CD8-positive, alpha-beta memory T cell (primary cell): ENCODE measurements at regions not wholly inside any gene's neighbourhood (a gene's known extent, or its start where the extent isn't known, plus 50 kb on each side); places are given as distances from the start of the nearest gene placed in this dataset.
"Not testable (repeated sequence)": the region's sequence is repeated elsewhere in the genome, so short reads cannot be mapped to it uniquely, and the experiment has no call there.

Source experiments
- CTCF ChIA-PET: fragments of 350-600 bp; sonication (Branson Sonifier 250); formaldehyde crosslinking; loops from one replicate; lab custom pipeline; 2021; ENCODE audit warnings: antibody characterized with exemption; lab: Charles Lee
- POLR2A ChIA-PET: fragments of 350-600 bp; sonication (Branson Sonifier 250); formaldehyde crosslinking; loops from one replicate; lab custom pipeline; 2021; ENCODE audit warnings: antibody characterized with exemption; lab: Charles Lee
- DNase-seq, 5 donors: peaks; one replicate each; pipeline versions ENCODE4 v3.0.0 to v3.0.0-alpha.2; 2020 to 2022; ENCODE audit warnings: mixed read lengths in 1 of 5
- H3K27ac ChIP-seq: one replicate; pipeline ENCODE4 v1.7.0; 2013; ENCODE audit warnings: low read depth, mild to moderate bottlenecking, low read length, moderate library complexity
- H3K27me3 ChIP-seq: 2 replicates; pipeline ENCODE4 v1.7.0; 2013; ENCODE audit warnings: low read length, mild to moderate bottlenecking; ENCODE audit not compliant: insufficient read depth, poor library complexity, severe bottlenecking
- H3K36me3 ChIP-seq: 2 replicates; pipeline ENCODE4 v1.7.0; 2013; ENCODE audit warnings: mild to moderate bottlenecking, low read length, moderate library complexity; ENCODE audit not compliant: insufficient read depth
- H3K4me1 ChIP-seq: 2 replicates; pipeline ENCODE4 v1.7.0; 2013; ENCODE audit warnings: mild to moderate bottlenecking, low read length, moderate library complexity; ENCODE audit not compliant: insufficient read depth
- H3K4me3 ChIP-seq: 2 replicates; pipeline ENCODE4 v1.7.0; 2013; ENCODE audit warnings: mild to moderate bottlenecking, low read length
- H3K9me3 ChIP-seq: 2 replicates; pipeline ENCODE4 v1.7.0; 2013; ENCODE audit warnings: mild to moderate bottlenecking, low read length
- H3K27ac Mint-ChIP-seq, 8 donors: one replicate each; pipeline ENCODE4 v1.8.0; 2020 to 2021; ENCODE audit warnings: mixed read lengths in 8 of 8, mild to moderate bottlenecking in 6 of 8, inconsistent platforms in 3 of 8, moderate library complexity in 3 of 8
- H3K27me3 Mint-ChIP-seq, 2 donors: one replicate each; pipeline ENCODE4 v1.8.0; 2020 to 2021; ENCODE audit warnings: mixed read lengths in 2 of 2, mild to moderate bottlenecking in 1 of 2, moderate library complexity in 1 of 2
- H3K36me3 Mint-ChIP-seq, 3 donors: one replicate each; pipeline ENCODE4 v1.8.0; 2020 to 2021; ENCODE audit warnings: mixed read lengths in 3 of 3, inconsistent platforms in 1 of 3, mild to moderate bottlenecking in 1 of 3
- H3K4me1 Mint-ChIP-seq, 3 donors: one replicate each; pipeline ENCODE4 v1.8.0; 2020 to 2021; ENCODE audit warnings: mixed read lengths in 3 of 3, inconsistent platforms in 1 of 3, mild to moderate bottlenecking in 1 of 3
- H3K4me3 Mint-ChIP-seq, 7 donors: one replicate each; pipeline ENCODE4 v1.8.0; 2020 to 2021; ENCODE audit warnings: mixed read lengths in 7 of 7, mild to moderate bottlenecking in 6 of 7, moderate library complexity in 4 of 7, inconsistent platforms in 2 of 7
- H3K9me3 Mint-ChIP-seq, 5 donors: one replicate each; pipeline ENCODE4 v1.8.0; 2020 to 2022; ENCODE audit warnings: mixed read lengths in 5 of 5, mild to moderate bottlenecking in 3 of 5, moderate library complexity in 2 of 5, inconsistent platforms in 1 of 5

DNA sequence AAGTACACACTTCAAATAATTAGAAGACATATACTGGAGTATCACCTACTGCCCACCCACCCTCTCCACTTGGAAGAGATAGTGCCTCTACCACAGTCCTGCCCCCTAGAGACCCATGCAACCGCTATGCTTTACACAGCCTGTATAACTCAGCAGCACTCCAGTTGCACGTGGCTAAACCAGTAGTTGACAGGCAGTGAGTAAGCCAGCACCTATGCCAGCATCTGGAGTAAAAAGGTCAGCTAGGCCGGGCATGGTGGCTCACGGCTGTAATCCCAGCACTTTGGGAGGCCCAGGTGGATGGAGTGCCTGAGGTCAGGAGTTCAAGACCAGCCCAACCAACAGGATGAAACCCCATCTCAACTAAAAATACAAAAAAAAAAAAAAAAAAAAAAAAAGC is 356.4 kb downstream of the NR2F1-AS1 start:
- Mint-ChIP-seq H3K27ac (no peak overlapping the region), H3K27me3 (no peaks in the 10 kb centered on the region), H3K4me1 (no peaks in the 10 kb centered on the region), H3K36me3 (no peaks in the 10 kb centered on the region), H3K4me3 (no peak overlapping the region), H3K9me3 (peaks cover 0 to 3% (median 2%) of the 10 kb centered on the region in 5 donors)
- DNase-seq = no peak
- H3K9me3 ChIP-seq = no peaks in the 10 kb centered on the region
- H3K36me3 ChIP-seq = no peaks in the 10 kb centered on the region
- H3K4me1 ChIP-seq = no peaks in the 10 kb centered on the region
- CTCF ChIA-PET = no interaction called here
- H3K4me3 ChIP-seq = no peak overlapping the region
- H3K27ac ChIP-seq = no peak overlapping the region
- POLR2A ChIA-PET = no interaction called here
- no peaks in the 10 kb centered on the region for H3K27me3 ChIP-seq

DNA sequence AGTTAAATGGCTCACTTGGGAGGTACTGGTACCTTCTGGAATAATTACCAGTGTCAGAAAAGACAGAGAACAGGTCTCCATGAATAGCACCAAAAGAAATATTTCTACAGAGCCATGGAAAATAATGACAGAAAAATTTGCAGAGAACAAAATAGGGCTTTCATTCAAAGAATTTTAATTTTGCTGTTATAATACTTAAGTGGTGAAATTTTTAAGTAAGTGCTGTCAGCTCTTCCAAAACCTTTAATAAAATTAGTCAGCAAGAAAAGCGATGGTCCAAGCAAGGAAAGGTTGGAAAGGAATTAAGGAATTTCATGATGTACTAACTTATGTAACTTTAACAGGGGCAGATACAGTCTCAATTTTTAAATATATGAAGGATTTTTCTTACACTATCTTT is 359.2 kb downstream of the NR2F1-AS1 start:
- Mint-ChIP-seq H3K4me1 (no peaks in the 10 kb centered on the region), H3K4me3 (no peak overlapping the region), H3K27ac (no peak overlapping the region), H3K36me3 (no peaks in the 10 kb centered on the region), H3K9me3 (peaks cover 0 to 3% (median 0%) of the 10 kb centered on the region in 5 donors), H3K27me3 (no peaks in the 10 kb centered on the region)
- no peaks in the 10 kb centered on the region for H3K9me3 ChIP-seq
- no peaks in the 10 kb centered on the region for H3K4me1 ChIP-seq
- DNase-seq = no peak
- H3K36me3 ChIP-seq = no peaks in the 10 kb centered on the region
- no peaks in the 10 kb centered on the region for H3K27me3 ChIP-seq
- no peak overlapping the region for H3K4me3 ChIP-seq
- ChIA-PET POLR2A (no interaction called here), CTCF (no interaction called here)
- H3K27ac ChIP-seq = no peak overlapping the region

- H3K27ac ChIP-seq = no peak overlapping the region
- no peak overlapping the region for H3K4me3 ChIP-seq
- no peak overlapping the region for H3K4me3 Mint-ChIP-seq
- H3K36me3 Mint-ChIP-seq = no peaks in the 10 kb centered on the region
- H3K4me1 Mint-ChIP-seq = no peaks in the 10 kb centered on the region
- no peaks in the 10 kb centered on the region for H3K27me3 Mint-ChIP-seq
- no peaks in the 10 kb centered on the region for H3K27me3 ChIP-seq
- DNase-seq = no peak
- H3K4me1 ChIP-seq = no peaks in the 10 kb centered on the region
- H3K9me3 ChIP-seq = no peaks in the 10 kb centered on the region
- no peaks in the 10 kb centered on the region for H3K36me3 ChIP-seq
- H3K27ac Mint-ChIP-seq = no peak overlapping the region
- POLR2A ChIA-PET = no interaction called here
- CTCF ChIA-PET = no interaction called here
- H3K9me3 Mint-ChIP-seq = peaks cover 0 to 3% (median 0%) of the 10 kb centered on the region in 5 donors
Measured at GRCh38 chr5:93220431-93220830, 360.6 kb downstream of the NR2F1-AS1 start.

GRCh38 chr5:93219641-93220145 is 361.3 kb downstream of the NR2F1-AS1 start:
- POLR2A ChIA-PET = no interaction called here
- Mint-ChIP-seq H3K4me1 (no peaks in the 10 kb centered on the region), H3K4me3 (no peak overlapping the region), H3K36me3 (no peaks in the 10 kb centered on the region), H3K27me3 (no peaks in the 10 kb centered on the region), H3K27ac (no peak overlapping the region), H3K9me3 (peaks cover 0 to 3% (median 0%) of the 10 kb centered on the region in 5 donors)
- Histone ChIP-seq H3K27ac (no peak overlapping the region), H3K9me3 (no peaks in the 10 kb centered on the region), H3K27me3 (no peaks in the 10 kb centered on the region), H3K4me3 (no peak overlapping the region), H3K36me3 (no peaks in the 10 kb centered on the region), H3K4me1 (no peaks in the 10 kb centered on the region)
- CTCF ChIA-PET = no interaction called here
- DNase-seq = no peak

GRCh38 chr5:93213111-93213794 is 367.8 kb downstream of the NR2F1-AS1 start:
- H3K27ac Mint-ChIP-seq, H3K4me1 Mint-ChIP-seq, H3K27me3 ChIP-seq, H3K4me3 ChIP-seq, H3K9me3 Mint-ChIP-seq, H3K9me3 ChIP-seq, DNase-seq, CTCF ChIA-PET, POLR2A ChIA-PET, H3K4me3 Mint-ChIP-seq, H3K4me1 ChIP-seq, H3K36me3 ChIP-seq, H3K27me3 Mint-ChIP-seq, H3K27ac ChIP-seq, H3K36me3 Mint-ChIP-seq: not testable (repeated sequence)

- ChIA-PET POLR2A (no interaction called here), CTCF (no interaction called here)
- no peak overlapping the region for H3K27ac Mint-ChIP-seq
- Histone ChIP-seq H3K27me3 (no peaks in the 10 kb centered on the region), H3K4me3 (no peak overlapping the region), H3K36me3 (no peaks in the 10 kb centered on the region), H3K4me1 (no peaks in the 10 kb centered on the region), H3K27ac (no peak overlapping the region), H3K9me3 (no peaks in the 10 kb centered on the region)
- H3K4me1 Mint-ChIP-seq = no peaks in the 10 kb centered on the region
- no peak overlapping the region for H3K4me3 Mint-ChIP-seq
- H3K36me3 Mint-ChIP-seq = no peaks in the 10 kb centered on the region
- no peak for DNase-seq
- H3K9me3 Mint-ChIP-seq = peaks cover 0 to 6% (median 0%) of the 10 kb centered on the region in 5 donors
- no peaks in the 10 kb centered on the region for H3K27me3 Mint-ChIP-seq
Measured at GRCh38 chr5:93209476-93209875, 371.5 kb downstream of the NR2F1-AS1 start.

DNA sequence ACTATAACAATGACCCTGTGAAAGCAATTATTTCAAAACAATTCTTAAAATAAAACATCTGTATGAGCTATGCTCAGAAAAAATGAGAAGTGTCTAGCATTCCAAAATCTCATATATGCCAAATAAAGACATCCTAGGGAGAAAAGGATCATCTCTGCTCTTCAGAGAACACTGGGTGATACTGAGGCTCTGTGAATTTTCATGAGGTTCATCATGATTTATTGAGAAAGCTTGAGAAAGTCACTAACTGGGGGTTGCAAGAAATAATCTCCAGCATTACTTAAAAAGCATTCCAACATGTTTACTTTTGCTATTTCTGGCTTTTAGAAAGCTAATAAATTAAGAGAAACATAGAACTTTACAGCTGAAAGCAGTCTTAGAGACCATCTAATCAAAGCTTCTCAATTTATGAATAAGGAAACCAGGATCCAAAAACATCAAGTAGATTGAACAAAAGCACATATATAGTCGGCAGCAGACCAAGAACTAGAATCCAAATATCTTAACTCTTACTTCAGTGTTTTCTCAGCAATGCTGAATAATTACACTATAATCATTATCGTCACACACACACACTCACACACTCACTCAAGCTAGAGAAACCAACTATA is 372.8 kb downstream of the NR2F1-AS1 start:
- no peak overlapping the region for H3K27ac ChIP-seq
- Mint-ChIP-seq H3K4me1 (no peaks in the 10 kb centered on the region), H3K27ac (no peak overlapping the region), H3K27me3 (no peaks in the 10 kb centered on the region), H3K4me3 (no peak overlapping the region), H3K9me3 (peaks cover 0 to 6% (median 2%) of the 10 kb centered on the region in 5 donors), H3K36me3 (no peaks in the 10 kb centered on the region)
- H3K4me1 ChIP-seq = no peaks in the 10 kb centered on the region
- DNase-seq = no peak
- no peaks in the 10 kb centered on the region for H3K36me3 ChIP-seq
- H3K9me3 ChIP-seq = no peaks in the 10 kb centered on the region
- no peaks in the 10 kb centered on the region for H3K27me3 ChIP-seq
- ChIA-PET CTCF (no interaction called here), POLR2A (no interaction called here)
- no peak overlapping the region for H3K4me3 ChIP-seq

DNA sequence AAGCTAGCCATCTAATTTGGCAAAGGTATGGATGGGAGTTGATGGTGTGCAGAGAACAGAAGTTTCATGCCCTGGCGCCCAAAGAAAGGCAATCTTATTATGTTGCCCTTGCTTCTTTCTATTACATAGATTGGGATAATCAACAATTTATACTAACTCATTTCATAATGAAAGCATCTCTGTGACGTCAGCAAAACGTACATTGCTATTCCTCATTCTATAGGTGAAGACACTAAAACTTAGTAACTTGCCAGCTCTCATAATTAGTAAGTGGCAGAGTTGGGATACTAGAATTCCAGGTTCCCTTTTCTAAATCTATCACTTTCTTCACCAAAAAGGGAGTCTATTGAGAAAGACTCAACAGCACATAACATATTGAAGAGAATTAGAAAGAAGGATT is 374.8 kb downstream of the NR2F1-AS1 start:
- no peaks in the 10 kb centered on the region for H3K9me3 ChIP-seq
- DNase-seq = no peak
- no peak overlapping the region for H3K27ac ChIP-seq
- Mint-ChIP-seq H3K27me3 (no peaks in the 10 kb centered on the region), H3K27ac (no peak overlapping the region), H3K36me3 (no peaks in the 10 kb centered on the region), H3K9me3 (peaks cover 0 to 6% (median 2%) of the 10 kb centered on the region in 5 donors), H3K4me3 (no peak overlapping the region), H3K4me1 (no peaks in the 10 kb centered on the region)
- H3K36me3 ChIP-seq = no peaks in the 10 kb centered on the region
- CTCF ChIA-PET = no interaction called here
- no peaks in the 10 kb centered on the region for H3K27me3 ChIP-seq
- no peak overlapping the region for H3K4me3 ChIP-seq
- POLR2A ChIA-PET = no interaction called here
- no peaks in the 10 kb centered on the region for H3K4me1 ChIP-seq
